Body of pancreas (tissue), 4 donors: ENCODE measurements at regions not wholly inside any gene's neighbourhood (a gene's known extent, or its start where the extent isn't known, plus 50 kb on each side); places are given as distances from the start of the nearest gene placed in this dataset.

Experiments used
- ATAC-seq: fragments of 150-250 bp; one replicate; pipeline ENCODE4 v1.9.1; 2016
- DNase-seq, 4 donors: peaks; one replicate each; pipeline ENCODE4 v3.0.0-alpha.2; 2019
- H3K27ac ChIP-seq, 4 donors: fragments of 200-600 bp; sonication (generic); 1 replicate in 3 of 4; 2 replicates in 1 of 4; pipeline versions ENCODE4 v1.5.1 to v1.6.1; 2016 to 2019; ENCODE audit warnings: mild to moderate bottlenecking in 1 of 4, mixed read lengths in 1 of 4, moderate library complexity in 1 of 4
- H3K27me3 ChIP-seq, 2 donors: fragments of 200-600 bp; sonication (generic); one replicate each; pipeline ENCODE4 v1.6.0; 2016; ENCODE audit warnings: mild to moderate bottlenecking in 1 of 2
- H3K36me3 ChIP-seq, 2 donors: fragments of 200-600 bp; sonication (generic); replicated peaks in 1 of 2; 2 replicates each; pipeline ENCODE4 v1.5.1; 2016; ENCODE audit warnings: low read depth in 2 of 2; ENCODE audit not compliant: insufficient read depth in 1 of 2
- H3K4me1 ChIP-seq: fragments of 200-600 bp; sonication (generic); one replicate; pipeline ENCODE4 v1.6.0; 2016
- H3K4me3 ChIP-seq, 2 donors: fragments of 200-600 bp; sonication (generic); 1 replicate in 1 of 2; 2 replicates in 1 of 2; pipeline ENCODE4 v1.5.1; 2016 to 2019
- H3K9me3 ChIP-seq, 3 donors: fragments of 200-600 bp; sonication (generic); 1 replicate in 2 of 3; 2 replicates in 1 of 3; pipeline ENCODE4 v1.5.1; 2016
- POLR2A ChIP-seq, 3 donors: fragments of 450-650 bp; IDR thresholded peaks; one replicate each; pipeline ENCODE4 v1.6.1; 2016; ENCODE audit warnings: antibody characterized with exemption in 3 of 3, mild to moderate bottlenecking in 2 of 3
- WGBS, 2 donors: methylation state at CpG; one replicate each; pipeline ENCODE4 v1.1.5; 2017; 5-methylcytosine and 5-hydroxymethylcytosine counted together
- intact Hi-C: fragments of 100-400 bp; cut with DNase I; formaldehyde crosslinking; loops from one replicate; pipeline ENCODE4 v1.15.1; 2023
- TF ChIP-seq, protein P1 (sequence below), 7 experiments: fragments of 450-650 bp in 4 of 7; fragments of 200-600 bp in 3 of 7; sonication (generic) in 3 of 7; IDR thresholded peaks; one replicate each; pipeline ENCODE4 v1.5.1; 2016 to 2019; ENCODE audit warnings: antibody characterized with exemption in 7 of 7

DNA sequence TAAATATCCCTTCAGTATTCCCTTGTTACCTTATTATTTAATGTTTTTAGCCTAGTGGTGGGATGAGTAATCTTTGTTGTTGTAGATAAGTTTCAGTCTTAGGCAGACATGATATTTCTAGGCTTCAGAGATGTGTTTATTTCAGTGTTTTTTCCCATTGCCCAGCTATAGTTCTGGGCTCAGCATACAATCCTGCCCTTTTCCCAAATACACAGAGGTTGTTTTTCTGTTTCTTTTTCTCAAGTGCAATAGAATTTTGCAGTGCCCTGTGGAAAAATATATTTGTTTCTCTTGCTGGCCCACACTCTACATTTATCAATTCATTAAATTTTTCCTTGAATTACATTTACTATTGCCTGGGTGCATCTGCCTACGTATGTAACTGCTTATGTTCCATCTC is 321.8 kb downstream of the KCNJ3 start:
- H3K36me3 ChIP-seq: no peaks in the 10 kb centered on the region
- H3K4me3 ChIP-seq: no peak overlapping the region
- DNase-seq: no peak
- H3K27ac ChIP-seq: no peak overlapping the region
- no peaks in the 10 kb centered on the region for H3K4me1 ChIP-seq
- 68 to 72% methylated on average over 1 of the region's 1 CpG for WGBS, 2 donors
- TF ChIP-seq, protein P1, sequence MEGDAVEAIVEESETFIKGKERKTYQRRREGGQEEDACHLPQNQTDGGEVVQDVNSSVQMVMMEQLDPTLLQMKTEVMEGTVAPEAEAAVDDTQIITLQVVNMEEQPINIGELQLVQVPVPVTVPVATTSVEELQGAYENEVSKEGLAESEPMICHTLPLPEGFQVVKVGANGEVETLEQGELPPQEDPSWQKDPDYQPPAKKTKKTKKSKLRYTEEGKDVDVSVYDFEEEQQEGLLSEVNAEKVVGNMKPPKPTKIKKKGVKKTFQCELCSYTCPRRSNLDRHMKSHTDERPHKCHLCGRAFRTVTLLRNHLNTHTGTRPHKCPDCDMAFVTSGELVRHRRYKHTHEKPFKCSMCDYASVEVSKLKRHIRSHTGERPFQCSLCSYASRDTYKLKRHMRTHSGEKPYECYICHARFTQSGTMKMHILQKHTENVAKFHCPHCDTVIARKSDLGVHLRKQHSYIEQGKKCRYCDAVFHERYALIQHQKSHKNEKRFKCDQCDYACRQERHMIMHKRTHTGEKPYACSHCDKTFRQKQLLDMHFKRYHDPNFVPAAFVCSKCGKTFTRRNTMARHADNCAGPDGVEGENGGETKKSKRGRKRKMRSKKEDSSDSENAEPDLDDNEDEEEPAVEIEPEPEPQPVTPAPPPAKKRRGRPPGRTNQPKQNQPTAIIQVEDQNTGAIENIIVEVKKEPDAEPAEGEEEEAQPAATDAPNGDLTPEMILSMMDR (IDR thresholded peaks at IDR 0.05): no peak
- no peak for TF ChIP-seq POLR2A (IDR thresholded peaks at IDR 0.05)
- no peak for ATAC-seq
- intact Hi-C loops: no loop called here
- no peaks in the 10 kb centered on the region for H3K27me3 ChIP-seq
- H3K9me3 ChIP-seq: no peaks in the 10 kb centered on the region

DNA sequence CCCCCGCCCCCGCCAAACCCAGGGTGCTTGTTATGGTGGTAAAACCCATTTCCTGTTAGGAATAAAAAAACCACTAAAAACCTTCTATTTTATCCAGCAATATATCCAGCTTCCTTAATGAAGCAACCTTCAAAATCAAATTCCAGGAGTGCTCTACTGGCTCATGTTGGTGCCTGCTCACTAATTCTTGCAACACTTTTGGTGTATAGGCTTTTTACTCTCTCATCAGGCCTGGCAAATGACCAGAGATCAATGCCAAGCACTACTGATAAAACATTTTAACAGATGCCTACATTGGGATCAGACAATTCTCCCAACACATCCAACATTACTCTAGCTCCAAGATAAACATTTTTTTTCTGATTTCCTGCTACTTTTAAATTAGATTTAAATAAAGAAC is 312.4 kb downstream of the KCNJ3 start:
- ATAC-seq (no peak), DNase-seq (no peak)
- WGBS, 2 donors: 62 to 81% methylated on average over 2 of the region's 2 CpGs
- Histone ChIP-seq H3K4me1 (no peaks in the 10 kb centered on the region), H3K36me3 (no peaks in the 10 kb centered on the region), H3K27me3 (no peaks in the 10 kb centered on the region), H3K27ac (no peak overlapping the region), H3K4me3 (no peak overlapping the region), H3K9me3 (no peaks in the 10 kb centered on the region)
- TF ChIP-seq, protein P1 (IDR thresholded peaks at IDR 0.05): no peak
- no peak for TF ChIP-seq POLR2A (IDR thresholded peaks at IDR 0.05)
- intact Hi-C loops: no loop called here

DNA sequence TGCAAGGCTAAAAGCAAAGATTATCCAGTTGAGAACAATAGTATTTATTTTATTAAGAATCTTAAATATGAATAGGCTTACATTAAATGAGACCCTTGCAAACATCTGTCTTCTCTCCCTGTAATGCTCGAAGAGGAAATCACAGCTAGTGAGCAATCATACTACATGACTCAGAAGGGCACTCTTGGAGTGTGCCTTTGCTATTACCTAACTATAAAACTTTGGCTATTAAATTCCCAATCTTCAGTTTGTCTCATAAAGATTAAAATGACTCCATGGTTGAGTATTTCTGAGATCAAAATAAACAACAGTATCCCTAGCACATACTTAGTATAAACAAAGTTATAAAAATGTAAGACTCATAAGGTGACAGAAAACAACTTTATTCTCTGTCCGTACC is 296.9 kb downstream of the KCNJ3 start:
- Histone ChIP-seq H3K4me3 (no peak overlapping the region), H3K27me3 (no peaks in the 10 kb centered on the region), H3K27ac (no peak overlapping the region), H3K36me3 (no peaks in the 10 kb centered on the region), H3K9me3 (no peaks in the 10 kb centered on the region), H3K4me1 (no peaks in the 10 kb centered on the region)
- TF ChIP-seq POLR2A (IDR thresholded peaks at IDR 0.05): no peak
- TF ChIP-seq, protein P1 (IDR thresholded peaks at IDR 0.05): no peak
- 73 to 80% methylated on average over 2 of the region's 2 CpGs for WGBS, 2 donors
- no peak for ATAC-seq
- intact Hi-C loops: no loop called here
- DNase-seq: no peak

- intact Hi-C loops: no loop called here
These were observed 294.3 kb downstream of the KCNJ3 start for GRCh38 chr2:154992826-154993225.

GRCh38 chr2:154978710-154979109 is 280.2 kb downstream of the KCNJ3 start:
- no peak for ATAC-seq
- intact Hi-C loops: no loop called here
- no peaks in the 10 kb centered on the region for H3K4me1 ChIP-seq
- H3K36me3 ChIP-seq: no peaks in the 10 kb centered on the region
- no peak overlapping the region for H3K27ac ChIP-seq
- 59 to 69% methylated on average over 3 of the region's 3 CpGs for WGBS, 2 donors
- H3K9me3 ChIP-seq: no peaks in the 10 kb centered on the region
- no peaks in the 10 kb centered on the region for H3K27me3 ChIP-seq
- DNase-seq: no peak
- H3K4me3 ChIP-seq: no peak overlapping the region
- TF ChIP-seq, protein P1 (IDR thresholded peaks at IDR 0.05): no peak
- no peak for TF ChIP-seq POLR2A (IDR thresholded peaks at IDR 0.05)

More at GRCh38 chr2:154992826-154993225, 294.3 kb downstream of the KCNJ3 start:
- no peaks in the 10 kb centered on the region for H3K27me3 ChIP-seq
- no peaks in the 10 kb centered on the region for H3K36me3 ChIP-seq
- no peaks in the 10 kb centered on the region for H3K9me3 ChIP-seq
- TF ChIP-seq, protein P1 (IDR thresholded peaks at IDR 0.05): no peak
- TF ChIP-seq POLR2A (IDR thresholded peaks at IDR 0.05): no peak
- H3K4me1 ChIP-seq: no peaks in the 10 kb centered on the region
- no peak overlapping the region for H3K4me3 ChIP-seq
- DNase-seq (no peak), ATAC-seq (no peak)
- 21 to 38% methylated on average over 2 of the region's 2 CpGs for WGBS, 2 donors
- no peak overlapping the region for H3K27ac ChIP-seq
